Activated naive CD4-positive, alpha-beta T cell treated with anti-CD3 and anti-CD28 coated beads, Interleukin-2, amount 50 U/mL, for 72 hours (primary cell): ENCODE measurements at regions not wholly inside any gene's neighbourhood (a gene's known extent, or its start where the extent isn't known, plus 50 kb on each side); places are given as distances from the start of the nearest gene placed in this dataset.
A peak's percentile ranks its signal among the peaks of the same experiment; 100 is the strongest.

Experiments
- ATAC-seq, 2 donors: fragments of 150-1000 bp; cut with Tn5 transposase; 2 replicates each; pipeline ENCODE4 v1.10.0; 2021; ENCODE audit warnings: mild to moderate bottlenecking in 2 of 2, moderate library complexity in 2 of 2
- DNase-seq, 2 donors: peaks; one replicate each; pipeline ENCODE4 v3.0.0; 2021 to 2022; ENCODE audit warnings: low spot score in 2 of 2
- H3K27ac Mint-ChIP-seq, 2 donors: one replicate each; pipeline ENCODE4 v1.8.0; 2022; ENCODE audit warnings: mild to moderate bottlenecking in 2 of 2, mixed read lengths in 2 of 2
- H3K36me3 Mint-ChIP-seq, 2 donors: one replicate each; pipeline ENCODE4 v1.8.0; 2022; ENCODE audit warnings: mixed read lengths in 2 of 2
- H3K9me3 Mint-ChIP-seq, 2 donors: one replicate each; pipeline ENCODE4 v1.8.0; 2022; ENCODE audit warnings: mixed read lengths in 2 of 2

GRCh38 chr2:217162533-217162932 is 302.7 kb upstream of the TNP1 start:
- peak; percentile 39 to 70 for ATAC-seq
- H3K27ac Mint-ChIP-seq: no peak overlapping the region
- DNase-seq: peak in 1 of 2 donors; percentile 8
- H3K36me3 Mint-ChIP-seq: no peaks in the 10 kb centered on the region
- H3K9me3 Mint-ChIP-seq: peaks cover 0 to 6% of the 10 kb centered on the region in 2 donors

DNA sequence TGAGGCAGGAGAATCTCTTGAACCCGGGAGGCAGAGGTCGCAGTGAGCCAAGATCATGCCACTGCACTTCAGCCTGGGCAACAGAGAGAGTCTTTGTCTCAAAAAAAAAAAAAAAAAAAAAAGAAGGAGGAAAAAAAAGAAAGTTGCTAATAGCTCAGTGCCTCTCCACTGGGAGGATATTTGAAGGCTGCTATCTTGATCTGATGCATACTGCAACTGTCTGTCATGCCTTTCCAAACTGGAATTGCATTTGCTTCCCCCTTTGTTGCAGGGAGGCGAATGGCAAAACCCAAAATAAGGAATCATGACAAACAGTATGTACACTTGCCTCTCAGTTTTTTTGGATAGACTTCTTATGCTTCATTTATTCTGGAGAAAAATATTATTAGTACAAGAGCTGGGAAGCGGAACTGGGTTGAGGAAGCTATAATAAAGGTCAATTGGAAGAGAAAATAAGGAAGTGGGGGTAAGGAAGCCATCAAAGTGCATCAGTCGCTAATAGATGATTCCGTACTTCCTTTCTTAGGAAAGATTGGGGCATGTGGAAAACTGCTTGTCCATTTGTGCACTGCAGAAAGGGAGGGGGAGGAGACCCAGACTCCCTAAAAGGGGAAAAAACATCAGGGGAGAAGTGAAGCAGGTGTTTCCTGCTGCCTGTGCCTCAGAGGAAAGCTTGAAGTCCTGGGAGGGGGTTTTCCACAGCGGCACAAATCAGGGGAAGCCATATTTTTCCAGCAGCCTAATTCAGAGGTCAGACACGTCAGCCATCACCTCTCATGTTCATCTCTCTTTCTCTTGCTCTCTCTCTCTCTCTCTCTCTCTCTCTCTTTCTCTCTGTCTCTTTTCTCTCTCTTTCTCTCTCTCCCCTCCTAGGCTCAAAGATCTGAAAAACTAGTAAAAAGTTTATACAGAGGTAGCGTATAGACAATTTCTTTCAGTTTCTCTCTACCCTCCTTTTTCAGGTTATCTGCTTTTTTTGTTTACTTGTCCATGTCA is 301.4 kb upstream of the TNP1 start:
- Mint-ChIP-seq H3K9me3 (peaks cover 0 to 6% of the 10 kb centered on the region in 2 donors), H3K36me3 (no peaks in the 10 kb centered on the region), H3K27ac (no peak overlapping the region)
- no peak for DNase-seq
- no peak for ATAC-seq

DNA sequence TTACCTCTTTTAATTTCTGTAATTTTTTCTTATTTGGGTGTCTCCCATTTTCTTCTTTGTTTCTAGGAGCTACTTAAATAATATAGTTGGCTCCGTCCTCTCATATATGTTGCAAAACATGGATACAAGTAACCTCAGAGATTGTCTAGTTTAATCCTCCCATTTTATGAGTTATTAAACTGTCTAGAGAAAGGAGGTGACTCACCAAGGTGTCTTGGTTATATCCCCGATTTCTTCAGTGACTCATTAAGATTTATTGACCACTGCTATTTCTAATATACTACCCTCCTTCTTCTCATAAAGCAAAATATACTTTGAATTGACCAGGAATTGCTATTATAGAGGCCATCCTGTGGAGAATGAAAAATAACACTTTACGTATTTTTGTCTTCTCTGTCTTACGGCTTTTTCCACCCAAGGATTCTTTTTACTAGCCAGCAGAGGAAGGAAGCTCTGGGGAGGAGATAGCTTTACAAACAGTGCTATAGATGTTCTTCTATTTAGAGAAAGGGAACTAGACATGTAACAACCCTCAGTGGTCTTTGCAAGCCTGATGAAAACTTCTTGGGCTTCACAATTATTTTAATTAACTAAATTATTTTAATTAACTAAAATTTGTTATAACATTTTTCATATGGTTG is 300.4 kb upstream of the TNP1 start:
- Mint-ChIP-seq H3K27ac (no peak overlapping the region), H3K36me3 (no peaks in the 10 kb centered on the region)

GRCh38 chr2:217158928-217159327 is 299.1 kb upstream of the TNP1 start:
- no peak for ATAC-seq
- peaks cover 0 to 6% of the 10 kb centered on the region in 2 donors for H3K9me3 Mint-ChIP-seq
- no peak for DNase-seq
- no peak overlapping the region for H3K27ac Mint-ChIP-seq
- no peaks in the 10 kb centered on the region for H3K36me3 Mint-ChIP-seq

More for the DNA sequence above, 300.4 kb upstream of the TNP1 start:
- no peak for DNase-seq
- peaks cover 0 to 6% of the 10 kb centered on the region in 2 donors for H3K9me3 Mint-ChIP-seq
- no peak for ATAC-seq

- DNase-seq (no peak), ATAC-seq (no peak)
- H3K9me3 Mint-ChIP-seq: peaks cover 0 to 6% of the 10 kb centered on the region in 2 donors
- H3K27ac Mint-ChIP-seq: no peak overlapping the region
- no peaks in the 10 kb centered on the region for H3K36me3 Mint-ChIP-seq
These were observed 297.7 kb upstream of the TNP1 start for GRCh38 chr2:217157581-217157980.

DNA sequence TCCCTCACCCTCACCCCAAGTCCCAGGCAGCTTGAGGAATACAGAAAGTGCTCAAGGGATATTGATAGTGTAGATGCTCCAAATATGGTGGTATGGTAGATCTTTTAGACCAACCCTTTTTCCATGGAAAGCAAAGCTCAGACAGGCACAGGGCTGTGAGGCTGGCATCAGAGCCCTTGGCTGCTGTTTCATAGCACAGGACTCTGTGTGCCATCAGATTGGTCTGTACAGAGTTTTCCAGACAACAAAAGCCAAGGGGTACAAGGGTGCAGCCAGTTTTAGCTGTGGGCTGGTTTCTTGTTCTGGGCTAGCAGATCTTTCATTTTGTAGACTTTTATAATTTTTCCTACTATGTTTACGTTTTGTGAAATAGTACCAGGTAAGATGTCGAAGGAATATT is 296.9 kb upstream of the TNP1 start:
- ATAC-seq (no peak), DNase-seq (no peak)
- Mint-ChIP-seq H3K9me3 (peaks cover 0 to 6% of the 10 kb centered on the region in 2 donors), H3K36me3 (no peaks in the 10 kb centered on the region), H3K27ac (no peak overlapping the region)

GRCh38 chr2:217154923-217155322 is 295.1 kb upstream of the TNP1 start:
- DNase-seq: no peak
- no peak overlapping the region for H3K27ac Mint-ChIP-seq
- H3K36me3 Mint-ChIP-seq: no peaks in the 10 kb centered on the region
- peaks cover 0 to 6% of the 10 kb centered on the region in 2 donors for H3K9me3 Mint-ChIP-seq
- no peak for ATAC-seq

GRCh38 chr2:217153510-217153909 is 293.6 kb upstream of the TNP1 start:
- H3K9me3 Mint-ChIP-seq: peaks cover 0 to 6% of the 10 kb centered on the region in 2 donors
- DNase-seq: no peak
- H3K27ac Mint-ChIP-seq: no peak overlapping the region
- no peak for ATAC-seq
- H3K36me3 Mint-ChIP-seq: no peaks in the 10 kb centered on the region

- Mint-ChIP-seq H3K9me3 (peaks cover 0 to under 1% of the 10 kb centered on the region in 2 donors), H3K27ac (no peak overlapping the region), H3K36me3 (no peaks in the 10 kb centered on the region)
- DNase-seq (no peak), ATAC-seq (no peak)
These were observed 293.0 kb upstream of the TNP1 start for GRCh38 chr2:217152831-217153230.

DNA sequence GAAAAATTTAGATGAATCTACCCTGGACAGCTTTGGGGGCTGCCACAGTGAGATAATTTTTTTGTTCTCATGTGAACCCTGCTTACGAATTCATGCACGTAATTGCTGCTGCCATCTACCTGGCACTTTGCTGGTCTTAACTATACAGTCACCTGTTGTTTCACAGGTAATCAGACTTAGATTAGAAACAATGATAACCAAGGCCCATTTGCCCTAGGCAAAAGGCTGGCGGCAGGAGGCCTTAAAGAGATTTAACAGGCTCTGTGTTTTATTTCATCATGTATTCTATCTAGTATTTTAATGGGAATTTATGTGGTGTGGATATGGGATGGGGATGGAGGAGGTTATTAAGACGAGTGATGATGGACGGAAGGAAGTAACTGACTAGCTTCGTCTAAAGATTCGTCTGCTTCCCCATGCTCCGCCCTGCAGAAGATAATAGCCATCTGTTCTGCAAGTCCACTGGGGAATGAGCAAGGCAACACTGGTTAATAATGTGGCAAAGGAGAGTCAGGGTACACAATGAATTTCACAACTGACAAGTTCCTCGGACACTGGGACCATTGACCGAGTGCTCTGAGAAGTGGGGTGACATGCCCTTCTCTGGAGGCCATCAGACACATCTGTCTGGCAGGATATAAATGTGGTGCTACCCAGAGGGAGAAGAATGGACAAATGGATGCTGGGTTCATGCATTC is 291.8 kb upstream of the TNP1 start:
- Mint-ChIP-seq H3K9me3 (no peaks in the 10 kb centered on the region), H3K27ac (no peak overlapping the region), H3K36me3 (no peaks in the 10 kb centered on the region)
- ATAC-seq (no peak), DNase-seq (no peak)

DNA sequence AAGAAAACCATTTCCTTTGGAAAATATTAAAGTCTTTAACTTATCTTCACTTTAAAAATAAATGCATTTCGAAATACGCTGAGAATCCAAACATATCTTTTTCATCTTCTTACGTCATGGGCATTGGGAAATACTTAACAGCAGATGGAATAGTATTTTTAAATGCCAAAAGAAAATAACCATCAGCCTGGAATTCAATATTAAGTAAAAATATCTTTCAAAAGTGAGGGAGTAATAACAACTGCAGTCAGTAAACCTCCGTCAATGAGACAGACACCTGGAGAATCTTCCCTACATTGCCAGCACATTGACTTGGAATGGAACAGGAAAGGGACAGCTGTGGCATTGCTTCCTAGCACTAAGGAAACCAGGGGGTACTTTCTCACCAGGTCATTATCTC is 290.4 kb upstream of the TNP1 start:
- H3K27ac Mint-ChIP-seq: no peak overlapping the region
- H3K36me3 Mint-ChIP-seq: no peaks in the 10 kb centered on the region
- ATAC-seq (no peak), DNase-seq (no peak)
- H3K9me3 Mint-ChIP-seq: no peaks in the 10 kb centered on the region

DNA sequence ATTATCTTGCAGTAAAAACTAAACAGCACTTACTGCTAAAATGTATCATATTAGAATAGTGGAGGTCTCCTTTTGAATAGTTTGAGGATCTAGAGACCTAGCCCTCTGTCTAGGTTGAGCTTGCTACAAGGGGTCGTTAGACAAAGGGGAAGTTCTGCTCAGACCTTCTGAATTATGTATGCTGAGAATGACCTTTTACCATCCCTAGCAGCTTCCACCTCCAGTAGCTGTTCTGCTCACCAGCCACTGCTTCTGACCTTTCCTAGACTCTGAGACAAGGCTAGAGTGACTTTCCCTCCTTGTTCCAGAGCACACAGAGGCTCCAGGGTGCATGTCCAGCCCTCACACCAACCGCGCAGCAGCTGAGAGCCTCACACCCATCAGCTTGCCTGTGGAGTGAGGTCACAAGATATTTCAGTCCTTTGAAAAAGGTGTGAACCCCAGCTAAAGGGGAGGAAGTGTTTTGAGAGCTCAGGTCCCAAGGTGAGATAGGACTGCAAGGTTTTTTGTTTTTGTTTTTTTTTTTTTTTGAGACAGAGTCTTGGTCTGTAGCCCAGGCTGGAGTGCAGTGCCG is 289.3 kb upstream of the TNP1 start:
- DNase-seq: no peak
- Mint-ChIP-seq H3K9me3 (no peaks in the 10 kb centered on the region), H3K36me3 (no peaks in the 10 kb centered on the region), H3K27ac (no peak overlapping the region)
- ATAC-seq: no peak

GRCh38 chr2:217147818-217148217 is 288.0 kb upstream of the TNP1 start:
- DNase-seq: no peak
- Mint-ChIP-seq H3K36me3 (no peaks in the 10 kb centered on the region), H3K9me3 (no peaks in the 10 kb centered on the region), H3K27ac (no peak overlapping the region)
- ATAC-seq: no peak

DNA sequence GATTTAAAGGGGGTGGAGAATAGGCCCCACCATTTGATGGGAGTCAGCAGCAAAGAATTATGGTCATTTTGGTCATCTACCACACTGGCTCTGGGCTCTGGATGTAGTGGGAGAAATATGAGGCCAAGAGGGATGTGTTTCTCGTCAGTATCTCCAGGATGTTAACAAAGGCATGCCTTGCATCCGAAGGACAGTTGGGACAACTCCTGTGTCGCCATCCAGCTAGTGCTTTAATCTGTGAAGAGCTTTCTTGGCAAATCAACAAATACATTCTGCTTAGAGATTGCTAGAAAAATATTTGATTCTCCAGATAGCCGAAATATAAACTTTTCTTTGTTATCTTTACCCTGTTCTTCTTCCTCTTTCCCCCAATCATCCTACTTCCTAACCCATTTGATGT is 287.1 kb upstream of the TNP1 start:
- DNase-seq: no peak
- H3K36me3 Mint-ChIP-seq: peaks cover 4 to 8% of the 10 kb centered on the region in 2 donors
- no peak overlapping the region for H3K27ac Mint-ChIP-seq
- no peaks in the 10 kb centered on the region for H3K9me3 Mint-ChIP-seq
- ATAC-seq: no peak

DNA sequence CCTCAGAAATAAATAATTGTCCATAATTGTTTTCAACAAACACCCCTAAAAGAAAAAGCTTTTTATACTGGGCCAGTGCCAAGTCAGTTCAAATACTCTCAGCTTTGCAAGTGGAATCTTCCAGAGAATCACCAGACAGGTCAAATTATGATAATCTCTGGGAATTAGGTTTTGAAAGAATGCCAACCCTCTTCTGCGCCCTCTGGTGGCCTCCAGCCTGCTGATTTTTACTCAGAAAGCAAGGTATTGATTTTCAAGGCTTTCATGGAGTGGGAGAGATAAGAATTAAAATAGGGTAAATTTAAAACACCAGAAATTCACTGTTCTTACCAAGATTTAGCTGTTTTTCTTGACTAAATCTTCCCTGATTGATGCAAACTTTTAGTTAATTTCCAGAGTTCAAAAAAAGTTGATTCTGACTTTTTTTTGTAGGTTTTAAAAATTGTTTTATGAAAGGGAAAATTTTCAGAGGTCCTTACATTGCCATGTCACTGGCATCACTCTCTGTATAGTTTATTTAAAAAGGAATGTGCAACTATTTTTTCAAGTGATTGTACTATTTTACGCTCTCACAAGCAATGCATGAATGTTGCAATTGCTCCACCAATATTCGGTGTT is 282.9 kb upstream of the TNP1 start:
- H3K27ac Mint-ChIP-seq: no peak overlapping the region
- peaks cover 19 to 25% of the 10 kb centered on the region in 2 donors for H3K9me3 Mint-ChIP-seq
- peak in 1 of 2 donors; percentile 22 for DNase-seq
- peaks cover 29 to 35% of the 10 kb centered on the region in 2 donors for H3K36me3 Mint-ChIP-seq
- no peak for ATAC-seq

- Mint-ChIP-seq H3K36me3 (peaks cover 30 to 36% of the 10 kb centered on the region in 2 donors), H3K9me3 (peaks cover 24 to 36% of the 10 kb centered on the region in 2 donors), H3K27ac (no peak overlapping the region)
- no peak for ATAC-seq
- DNase-seq: no peak
These were observed 278.4 kb upstream of the TNP1 start for GRCh38 chr2:217138284-217138683.
